Testis (tissue), 2 donors: ENCODE measurements at regions not wholly inside any gene's neighbourhood (a gene's known extent, or its start where the extent isn't known, plus 50 kb on each side); places are given as distances from the start of the nearest gene placed in this dataset.

Experiments
- CTCF ChIP-seq, 3 experiments: fragments of 450-650 bp in 2 of 3; fragments of 200-600 bp in 1 of 3; sonication (generic) in 1 of 3; IDR thresholded peaks; one replicate each; pipeline ENCODE4 v1.5.1; 2016 to 2019; ENCODE audit warnings: antibody characterized with exemption in 3 of 3, mild to moderate bottlenecking in 2 of 3, moderate library complexity in 1 of 3
- POLR2A ChIP-seq: fragments of 450-650 bp; IDR thresholded peaks from one replicate; pipeline ENCODE4 v1.6.1; 2017; ENCODE audit warnings: antibody characterized with exemption, mild to moderate bottlenecking, moderate library complexity

GRCh38 chr12:91384366-91384765 lies 201.7 kb upstream of the DCN start:
- TF ChIP-seq CTCF (IDR thresholded peaks at IDR 0.05): no peak
- no peak for TF ChIP-seq POLR2A
